Panc1 (cell line): ENCODE measurements at regions not wholly inside any gene's neighbourhood (a gene's known extent, or its start where the extent isn't known, plus 50 kb on each side); places are given as distances from the start of the nearest gene placed in this dataset.

Experiments used
- ATAC-seq: fragments of 200-7000 bp; cut with Tn5 transposase; 2 replicates; pipeline ENCODE4 v1.9.1; 2020; ENCODE audit warnings: mild to moderate bottlenecking, moderate library complexity
- BruUV-seq: library from RNA; stranded (reverse); fragments of 400-500 nt; replicated peaks from 2 replicates; lab custom pipeline; 2021; lab: Mats Ljungman, UMichigan
- CTCF ChIA-PET: fragments of 300-600 bp; sonication (Branson Sonifier 250); formaldehyde crosslinking; loops from one replicate; lab custom pipeline; 2022; ENCODE audit warnings: antibody characterized with exemption; lab: Charles Lee
- POLR2A ChIA-PET: fragments of 300-600 bp; sonication (Branson Sonifier 250); formaldehyde crosslinking; loops from one replicate; lab custom pipeline; 2022; ENCODE audit warnings: antibody characterized with exemption; lab: Charles Lee
- DNase-seq: peaks from one replicate; pipeline ENCODE4 v3.0.0-alpha.2; 2010; ENCODE audit warnings: low read depth, low spot score
- H3K27ac ChIP-seq: 2 replicates; pipeline ENCODE4 v1.5.1; 2011; ENCODE audit warnings: mild to moderate bottlenecking, low read length, inconsistent platforms
- H3K27me3 ChIP-seq: fragments of 200-500 bp; sonication (Bioruptor generic); 2 replicates; pipeline ENCODE4 v1.6.0; 2014; ENCODE audit warnings: low read length, inconsistent platforms; ENCODE audit not compliant: control insufficient read depth, insufficient read depth
- H3K36me3 ChIP-seq: fragments of 200-500 bp; sonication (Bioruptor generic); 2 replicates; pipeline ENCODE4 v1.5.1; 2014; ENCODE audit warnings: inconsistent platforms, mild to moderate bottlenecking, low read length, moderate library complexity; ENCODE audit not compliant: control insufficient read depth, insufficient read depth
- H3K4me1 ChIP-seq: 2 replicates; pipeline ENCODE4 v1.5.1; 2011; ENCODE audit warnings: inconsistent platforms, mild to moderate bottlenecking, low read length, moderate library complexity; ENCODE audit not compliant: control insufficient read depth, insufficient read depth
- H3K4me3 ChIP-seq, 2 experiments: 2 replicates each; pipeline ENCODE4 v1.5.1; 2011 to 2012; ENCODE audit warnings: low read depth in 2 of 2, low read length in 2 of 2, mild to moderate bottlenecking in 2 of 2, inconsistent platforms in 1 of 2, moderate library complexity in 1 of 2
- H3K9me3 ChIP-seq: fragments of 200-500 bp; sonication (Bioruptor generic); 2 replicates; pipeline ENCODE4 v1.5.1; 2014; ENCODE audit warnings: low read depth, mild to moderate bottlenecking, inconsistent platforms, low read length, moderate library complexity; ENCODE audit not compliant: control insufficient read depth, insufficient read depth
- CTCF ChIP-seq: fragments of 450-650 bp; IDR thresholded peaks from 2 replicates; pipeline ENCODE4 v1.5.1; 2017; ENCODE audit warnings: mild to moderate bottlenecking
- POLR2AphosphoS5 ChIP-seq: IDR thresholded peaks from 2 replicates; pipeline ENCODE4 v1.6.1; 2012; ENCODE audit warnings: mild to moderate bottlenecking, low read depth, low read length, moderate library complexity
- SIN3A ChIP-seq: IDR thresholded peaks from 2 replicates; pipeline ENCODE4 v1.6.1; 2012; ENCODE audit warnings: low read depth, mild to moderate bottlenecking, low read length, moderate library complexity, borderline replicate concordance; ENCODE audit not compliant: insufficient read depth
- TCF7L2 ChIP-seq: IDR thresholded peaks from 2 replicates; pipeline ENCODE4 v1.6.1; 2011; ENCODE audit warnings: mild to moderate bottlenecking, low read depth, low read length, inconsistent platforms
- in situ Hi-C: cut with HindIII; loops from 2 replicates; pipeline ENCODE4 v1.10.0; 2016; ENCODE audit warnings: low sequenced_read_pairs, low pct_unique_long_range_greater_than_20kb
- intact Hi-C: fragments of 100-400 bp; cut with micrococcal nuclease; formaldehyde crosslinking; loops from one replicate; pipeline ENCODE4 v1.10.0; 2022; ENCODE audit not compliant: unreplicated experiment
- TF ChIP-seq, protein P1 (sequence below), 2 experiments: IDR thresholded peaks; 2 replicates each; pipeline ENCODE4 v1.6.1; 2011 to 2012; ENCODE audit warnings: low read depth in 2 of 2, control low read depth in 1 of 2, low read length in 1 of 2, mild to moderate bottlenecking in 1 of 2, moderate library complexity in 1 of 2; ENCODE audit not compliant: insufficient read depth in 1 of 2

DNA sequence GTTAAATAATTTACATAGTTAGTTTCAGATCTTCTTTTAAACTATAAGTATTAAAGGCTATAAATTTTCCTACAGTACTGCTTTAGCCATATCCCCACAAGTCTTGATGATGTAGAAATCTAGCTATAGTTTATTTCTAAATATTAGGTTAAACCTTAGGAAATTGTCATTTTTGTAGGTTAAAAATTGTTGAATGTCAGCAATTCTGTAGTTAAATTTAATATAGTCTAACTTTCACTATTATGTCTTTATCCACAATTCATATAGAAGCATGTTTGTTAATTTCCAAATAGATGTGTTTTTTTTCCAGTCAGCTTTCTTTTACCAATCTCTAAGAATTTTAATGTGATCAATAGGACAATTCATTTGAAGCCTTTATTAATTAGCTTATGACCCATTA is 199.7 kb downstream of the ETAA1 start:
- H3K4me3 ChIP-seq = no peak overlapping the region
- intact Hi-C loops (no loop called here), in situ Hi-C loops (no loop called here)
- no peak overlapping the region for H3K27ac ChIP-seq
- ChIA-PET CTCF (no interaction called here), POLR2A (interaction anchor here (0.7 kb wide), 1 partner anchor 101 kb away, joined by 7 read pairs; no protein-coding TSS in a partner anchor)
- no peaks in the 10 kb centered on the region for H3K4me1 ChIP-seq
- no peaks in the 10 kb centered on the region for H3K36me3 ChIP-seq
- TF ChIP-seq POLR2AphosphoS5 (no peak), SIN3A (no peak), CTCF (no peak)
- ATAC-seq (no peak), DNase-seq (no peak)
- BruUV-seq = no TSS peak
- peaks cover 4% of the 10 kb centered on the region; the same call in 1 of the 2 replicates for H3K9me3 ChIP-seq
- no peaks in the 10 kb centered on the region for H3K27me3 ChIP-seq

GRCh38 chr2:67599561-67599960 is 202.4 kb downstream of the ETAA1 start:
- no peak for TF ChIP-seq POLR2AphosphoS5
- no peak overlapping the region for H3K27ac ChIP-seq
- no peaks in the 10 kb centered on the region for H3K36me3 ChIP-seq
- ATAC-seq (no peak), DNase-seq (no peak)
- CTCF ChIA-PET = no interaction called here
- intact Hi-C loops = no loop called here
- POLR2A ChIA-PET = no interaction called here
- H3K4me1 ChIP-seq = no peaks in the 10 kb centered on the region
- H3K27me3 ChIP-seq = no peaks in the 10 kb centered on the region
- no TSS peak for BruUV-seq
- in situ Hi-C loops = no loop called here
- H3K4me3 ChIP-seq = no peak overlapping the region
- H3K9me3 ChIP-seq = peaks cover 4% of the 10 kb centered on the region; the same call in 1 of the 2 replicates

DNA sequence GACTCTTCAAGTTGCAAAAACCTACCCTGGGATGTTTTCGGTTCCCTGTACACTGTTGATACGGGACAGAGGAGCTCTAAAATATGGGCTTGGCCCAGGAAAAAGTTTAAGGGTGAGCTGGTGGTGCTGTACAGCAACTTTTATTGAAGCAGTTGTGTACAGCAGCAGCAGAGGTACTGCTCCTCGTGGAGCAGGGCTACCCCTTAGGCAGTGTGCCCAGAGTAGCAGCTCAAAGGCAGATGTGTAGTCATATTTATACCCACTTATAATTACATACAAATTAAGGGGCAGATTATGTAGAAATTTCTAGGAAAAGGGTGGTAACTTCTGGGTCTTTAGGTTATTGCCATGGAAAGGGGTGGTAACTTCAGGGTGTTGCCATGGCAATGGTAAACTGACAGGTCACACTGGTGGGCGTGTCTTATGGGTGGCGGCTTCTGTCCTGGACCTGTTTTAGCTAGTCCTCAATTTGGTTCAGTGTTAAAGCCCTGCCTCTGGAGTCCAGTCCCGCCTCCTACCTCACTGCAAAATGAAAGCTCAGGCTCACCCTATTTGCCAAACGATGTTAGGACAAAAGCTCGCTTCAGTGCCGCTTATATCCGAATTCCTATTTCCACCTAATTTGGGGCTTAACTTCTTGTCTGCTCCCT is 203.2 kb downstream of the ETAA1 start:
- Histone ChIP-seq H3K36me3 (no peaks in the 10 kb centered on the region), H3K4me1 (no peaks in the 10 kb centered on the region), H3K27ac (no peak overlapping the region), H3K4me3 (no peak overlapping the region), H3K9me3 (peaks cover 4% of the 10 kb centered on the region; the same call in 1 of the 2 replicates), H3K27me3 (no peaks in the 10 kb centered on the region)
- no TSS peak for BruUV-seq
- DNase-seq (no peak), ATAC-seq (no peak)
- intact Hi-C loops = no loop called here
- CTCF ChIA-PET = no interaction called here
- TF ChIP-seq CTCF = no peak
- TF ChIP-seq SIN3A = no peak
- TF ChIP-seq POLR2AphosphoS5 = no peak
- TF ChIP-seq, protein P1, sequence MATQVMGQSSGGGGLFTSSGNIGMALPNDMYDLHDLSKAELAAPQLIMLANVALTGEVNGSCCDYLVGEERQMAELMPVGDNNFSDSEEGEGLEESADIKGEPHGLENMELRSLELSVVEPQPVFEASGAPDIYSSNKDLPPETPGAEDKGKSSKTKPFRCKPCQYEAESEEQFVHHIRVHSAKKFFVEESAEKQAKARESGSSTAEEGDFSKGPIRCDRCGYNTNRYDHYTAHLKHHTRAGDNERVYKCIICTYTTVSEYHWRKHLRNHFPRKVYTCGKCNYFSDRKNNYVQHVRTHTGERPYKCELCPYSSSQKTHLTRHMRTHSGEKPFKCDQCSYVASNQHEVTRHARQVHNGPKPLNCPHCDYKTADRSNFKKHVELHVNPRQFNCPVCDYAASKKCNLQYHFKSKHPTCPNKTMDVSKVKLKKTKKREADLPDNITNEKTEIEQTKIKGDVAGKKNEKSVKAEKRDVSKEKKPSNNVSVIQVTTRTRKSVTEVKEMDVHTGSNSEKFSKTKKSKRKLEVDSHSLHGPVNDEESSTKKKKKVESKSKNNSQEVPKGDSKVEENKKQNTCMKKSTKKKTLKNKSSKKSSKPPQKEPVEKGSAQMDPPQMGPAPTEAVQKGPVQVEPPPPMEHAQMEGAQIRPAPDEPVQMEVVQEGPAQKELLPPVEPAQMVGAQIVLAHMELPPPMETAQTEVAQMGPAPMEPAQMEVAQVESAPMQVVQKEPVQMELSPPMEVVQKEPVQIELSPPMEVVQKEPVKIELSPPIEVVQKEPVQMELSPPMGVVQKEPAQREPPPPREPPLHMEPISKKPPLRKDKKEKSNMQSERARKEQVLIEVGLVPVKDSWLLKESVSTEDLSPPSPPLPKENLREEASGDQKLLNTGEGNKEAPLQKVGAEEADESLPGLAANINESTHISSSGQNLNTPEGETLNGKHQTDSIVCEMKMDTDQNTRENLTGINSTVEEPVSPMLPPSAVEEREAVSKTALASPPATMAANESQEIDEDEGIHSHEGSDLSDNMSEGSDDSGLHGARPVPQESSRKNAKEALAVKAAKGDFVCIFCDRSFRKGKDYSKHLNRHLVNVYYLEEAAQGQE (IDR thresholded peaks at IDR 0.05; ENCODE audit: insufficient read depth in 1 of 2, low read depth in 2 of 2, low read length in 1 of 2) = no peak
- no peak for TF ChIP-seq TCF7L2
- POLR2A ChIA-PET = no interaction called here
- in situ Hi-C loops = no loop called here
